ENCODE measurements at regions not wholly inside any gene's neighbourhood (a gene's known extent, or its start where the extent isn't known, plus 50 kb on each side); places are given as distances from the start of the nearest gene placed in this dataset.

DNA sequence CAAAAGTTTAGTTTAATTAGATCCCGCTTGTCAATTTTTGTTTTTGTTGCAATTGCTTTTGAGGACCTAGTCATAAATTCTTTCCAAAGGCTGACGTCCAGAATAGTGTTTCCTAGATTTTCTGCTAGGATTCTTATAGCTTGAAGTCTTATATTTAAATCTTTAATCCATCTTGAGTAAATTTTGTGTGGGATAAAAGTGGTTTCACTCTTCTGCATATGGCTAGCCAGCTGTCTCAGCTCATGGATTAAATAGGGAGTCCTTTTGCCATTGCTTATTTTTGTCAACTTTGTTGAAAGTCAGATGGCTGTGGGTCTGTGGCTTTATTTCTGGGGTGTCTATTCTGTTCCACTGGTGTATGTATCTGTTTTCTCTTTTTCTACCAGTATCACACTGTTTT is 801.3 kb upstream of the ADGRL4 start:
- TF ChIP-seq SUZ12 (IDR thresholded peaks at IDR 0.05; ENCODE audit: extremely low read depth, insufficient read depth, insufficient read length) (no peak), YY1 (IDR thresholded peaks at IDR 0.05; ENCODE audit: insufficient read depth, insufficient read length) (no peak), ZNF274 (IDR thresholded peaks at IDR 0.05; ENCODE audit: low read depth, low read length) (no peak)
